ENCODE measurements at regions not wholly inside any gene's neighbourhood (a gene's known extent, or its start where the extent isn't known, plus 50 kb on each side); places are given as distances from the start of the nearest gene placed in this dataset.

- TF ChIP-seq CTCF (IDR thresholded peaks at IDR 0.05) (no peak), POLR2A (IDR thresholded peaks at IDR 0.05) (no peak), EP300 (IDR thresholded peaks at IDR 0.05) (no peak)
Measured at GRCh38 chr22:48515571-48516200, 1312.0 kb downstream of the BRD1 start.

All from tibial nerve (tissue), 4 donors.